Upper lobe of left lung (tissue), 4 donors: ENCODE measurements at regions not wholly inside any gene's neighbourhood (a gene's known extent, or its start where the extent isn't known, plus 50 kb on each side); places are given as distances from the start of the nearest gene placed in this dataset.

Experiments
- EP300 ChIP-seq, 4 donors: sonication (generic); formaldehyde crosslinking; IDR thresholded peaks; one replicate each; pipeline ENCODE4 v1.5.1; 2017; ENCODE audit warnings: antibody characterized with exemption in 4 of 4, control low read depth in 2 of 4
- POLR2A ChIP-seq, 4 donors: fragments of 450-650 bp; IDR thresholded peaks; one replicate each; pipeline ENCODE4 v1.5.1; 2016 to 2017; ENCODE audit warnings: antibody characterized with exemption in 4 of 4, mild to moderate bottlenecking in 2 of 4
- POLR2AphosphoS5 ChIP-seq, 2 donors: sonication (generic); formaldehyde crosslinking; IDR thresholded peaks; one replicate each; pipeline ENCODE4 v1.5.1; 2017; ENCODE audit warnings: antibody characterized with exemption in 2 of 2
- TF ChIP-seq, protein P1 (sequence below), 6 experiments: fragments of 450-650 bp in 4 of 6; fragments of 200-600 bp in 2 of 6; sonication (generic) in 2 of 6; IDR thresholded peaks; one replicate each; pipeline ENCODE4 v1.5.1; 2016 to 2019; ENCODE audit warnings: antibody characterized with exemption in 6 of 6

DNA sequence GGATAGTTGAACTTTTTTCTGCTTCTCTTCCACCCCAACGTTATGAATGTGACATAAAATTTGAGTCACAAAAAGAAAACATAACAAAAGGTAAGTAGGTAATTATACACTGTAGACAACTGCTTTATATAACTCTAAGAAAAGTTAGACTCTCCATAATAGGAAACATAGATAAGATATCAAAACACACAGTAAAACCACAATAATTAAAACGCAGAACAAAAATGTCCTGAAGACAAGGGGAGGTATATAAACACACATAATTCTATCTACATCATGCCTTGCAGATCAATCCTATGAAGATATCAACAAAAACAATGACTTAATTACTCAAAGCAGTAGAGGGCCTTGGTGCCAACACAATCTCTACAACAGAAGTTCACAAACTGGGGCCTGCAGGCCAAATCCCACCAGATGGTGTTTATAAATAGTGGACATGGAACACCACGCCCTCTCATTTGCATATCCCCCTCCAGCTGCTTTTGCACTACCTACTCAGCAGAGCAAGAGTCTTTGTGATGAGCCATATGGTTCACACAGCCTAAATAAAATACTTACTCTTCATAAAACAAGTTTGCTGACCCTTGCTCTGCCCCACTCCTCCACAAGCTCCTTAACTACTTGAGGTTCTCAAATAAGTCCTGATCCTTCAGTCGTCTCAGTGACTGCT lies 254.7 kb downstream of the KLF12 start:
- TF ChIP-seq, protein P1, sequence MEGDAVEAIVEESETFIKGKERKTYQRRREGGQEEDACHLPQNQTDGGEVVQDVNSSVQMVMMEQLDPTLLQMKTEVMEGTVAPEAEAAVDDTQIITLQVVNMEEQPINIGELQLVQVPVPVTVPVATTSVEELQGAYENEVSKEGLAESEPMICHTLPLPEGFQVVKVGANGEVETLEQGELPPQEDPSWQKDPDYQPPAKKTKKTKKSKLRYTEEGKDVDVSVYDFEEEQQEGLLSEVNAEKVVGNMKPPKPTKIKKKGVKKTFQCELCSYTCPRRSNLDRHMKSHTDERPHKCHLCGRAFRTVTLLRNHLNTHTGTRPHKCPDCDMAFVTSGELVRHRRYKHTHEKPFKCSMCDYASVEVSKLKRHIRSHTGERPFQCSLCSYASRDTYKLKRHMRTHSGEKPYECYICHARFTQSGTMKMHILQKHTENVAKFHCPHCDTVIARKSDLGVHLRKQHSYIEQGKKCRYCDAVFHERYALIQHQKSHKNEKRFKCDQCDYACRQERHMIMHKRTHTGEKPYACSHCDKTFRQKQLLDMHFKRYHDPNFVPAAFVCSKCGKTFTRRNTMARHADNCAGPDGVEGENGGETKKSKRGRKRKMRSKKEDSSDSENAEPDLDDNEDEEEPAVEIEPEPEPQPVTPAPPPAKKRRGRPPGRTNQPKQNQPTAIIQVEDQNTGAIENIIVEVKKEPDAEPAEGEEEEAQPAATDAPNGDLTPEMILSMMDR (IDR thresholded peaks at IDR 0.05) = no peak
- TF ChIP-seq POLR2A (IDR thresholded peaks at IDR 0.05) = no peak
- no peak for TF ChIP-seq POLR2AphosphoS5 (IDR thresholded peaks at IDR 0.05)
- no peak for TF ChIP-seq EP300 (IDR thresholded peaks at IDR 0.05)
